ENCODE measurements at regions not wholly inside any gene's neighbourhood (a gene's known extent, or its start where the extent isn't known, plus 50 kb on each side); places are given as distances from the start of the nearest gene placed in this dataset.

DNA sequence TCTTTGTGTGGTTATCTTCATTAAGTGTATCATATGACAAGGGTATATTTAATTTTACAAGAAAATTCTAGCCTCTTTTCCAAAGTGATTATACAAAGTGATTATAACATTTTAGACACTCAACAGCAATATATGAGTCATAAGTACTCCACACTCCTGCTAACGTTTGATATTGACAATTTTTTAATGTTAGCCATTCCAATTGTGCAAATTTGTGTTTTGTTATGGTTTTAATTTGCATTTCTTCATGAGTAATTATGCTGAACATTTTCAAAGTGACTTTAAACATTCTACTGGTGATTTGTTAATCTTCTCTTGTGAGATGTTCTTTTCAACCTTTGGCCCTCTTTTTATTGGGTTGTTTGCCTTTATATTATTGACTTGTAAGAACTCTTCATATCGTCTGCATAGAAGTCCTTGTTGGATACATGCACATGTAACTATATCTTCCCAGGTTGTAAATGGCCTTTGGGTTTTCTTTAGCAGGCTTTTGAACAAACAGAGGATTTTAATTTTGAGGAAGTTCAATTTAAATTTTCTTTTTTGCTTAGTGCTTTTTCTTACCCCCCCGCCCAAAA, 771.6 kb upstream of the ZNF608 start:
- TF ChIP-seq EGR1 (IDR thresholded peaks at IDR 0.05; ENCODE audit: low read depth in 2 of 2) (no peak), GABPA (IDR thresholded peaks at IDR 0.05 in 1 of 2, conservative IDR thresholded peaks at IDR 0.05 in 1 of 2) (no peak), YY1 (IDR thresholded peaks at IDR 0.05) (no peak), TAF1 (conservative IDR thresholded peaks at IDR 0.05) (no peak), SP1 (IDR thresholded peaks at IDR 0.05) (no peak), RAD21 (IDR thresholded peaks at IDR 0.05) (no peak), FOXA2 (IDR thresholded peaks at IDR 0.05) (no peak), ZBTB33 (IDR thresholded peaks at IDR 0.05) (no peak), NR2F2 (IDR thresholded peaks at IDR 0.05) (no peak)
- TF ChIP-seq, protein P1, sequence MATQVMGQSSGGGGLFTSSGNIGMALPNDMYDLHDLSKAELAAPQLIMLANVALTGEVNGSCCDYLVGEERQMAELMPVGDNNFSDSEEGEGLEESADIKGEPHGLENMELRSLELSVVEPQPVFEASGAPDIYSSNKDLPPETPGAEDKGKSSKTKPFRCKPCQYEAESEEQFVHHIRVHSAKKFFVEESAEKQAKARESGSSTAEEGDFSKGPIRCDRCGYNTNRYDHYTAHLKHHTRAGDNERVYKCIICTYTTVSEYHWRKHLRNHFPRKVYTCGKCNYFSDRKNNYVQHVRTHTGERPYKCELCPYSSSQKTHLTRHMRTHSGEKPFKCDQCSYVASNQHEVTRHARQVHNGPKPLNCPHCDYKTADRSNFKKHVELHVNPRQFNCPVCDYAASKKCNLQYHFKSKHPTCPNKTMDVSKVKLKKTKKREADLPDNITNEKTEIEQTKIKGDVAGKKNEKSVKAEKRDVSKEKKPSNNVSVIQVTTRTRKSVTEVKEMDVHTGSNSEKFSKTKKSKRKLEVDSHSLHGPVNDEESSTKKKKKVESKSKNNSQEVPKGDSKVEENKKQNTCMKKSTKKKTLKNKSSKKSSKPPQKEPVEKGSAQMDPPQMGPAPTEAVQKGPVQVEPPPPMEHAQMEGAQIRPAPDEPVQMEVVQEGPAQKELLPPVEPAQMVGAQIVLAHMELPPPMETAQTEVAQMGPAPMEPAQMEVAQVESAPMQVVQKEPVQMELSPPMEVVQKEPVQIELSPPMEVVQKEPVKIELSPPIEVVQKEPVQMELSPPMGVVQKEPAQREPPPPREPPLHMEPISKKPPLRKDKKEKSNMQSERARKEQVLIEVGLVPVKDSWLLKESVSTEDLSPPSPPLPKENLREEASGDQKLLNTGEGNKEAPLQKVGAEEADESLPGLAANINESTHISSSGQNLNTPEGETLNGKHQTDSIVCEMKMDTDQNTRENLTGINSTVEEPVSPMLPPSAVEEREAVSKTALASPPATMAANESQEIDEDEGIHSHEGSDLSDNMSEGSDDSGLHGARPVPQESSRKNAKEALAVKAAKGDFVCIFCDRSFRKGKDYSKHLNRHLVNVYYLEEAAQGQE (IDR thresholded peaks at IDR 0.05) = no peak
- TF ChIP-seq, protein P2, sequence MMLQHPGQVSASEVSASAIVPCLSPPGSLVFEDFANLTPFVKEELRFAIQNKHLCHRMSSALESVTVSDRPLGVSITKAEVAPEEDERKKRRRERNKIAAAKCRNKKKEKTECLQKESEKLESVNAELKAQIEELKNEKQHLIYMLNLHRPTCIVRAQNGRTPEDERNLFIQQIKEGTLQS (IDR thresholded peaks at IDR 0.05) = no peak
- no peak for DNase-seq (ENCODE audit: low spot score)
- 71% methylated on average over 3 of the region's 3 CpGs for WGBS

GRCh38 chr5:125521289-125521688, 774.9 kb upstream of the ZNF608 start:
- Histone ChIP-seq H3K27ac (ENCODE audit: low read depth in 1 of 2, low read length in 2 of 2) (no peak overlapping the region), H3K36me3 (ENCODE audit: control insufficient read depth in 4 of 4, insufficient read depth in 3 of 4, low read depth in 1 of 4, low read length in 3 of 4) (no peaks in the 10 kb centered on the region), H3K4me1 (ENCODE audit: control insufficient read depth in 4 of 4, insufficient read depth in 4 of 4, low read length in 3 of 4) (no peaks in the 10 kb centered on the region), H3K4me3 (ENCODE audit: low read depth in 1 of 3, low read length in 3 of 3) (no peak overlapping the region), H3K9me3 (ENCODE audit: control insufficient read depth in 4 of 4, low read length in 3 of 4) (peaks cover 0 to 1% (median 0%) of the 10 kb centered on the region in 4 donors), H3K9ac (ENCODE audit: low read depth in 1 of 2, low read length in 2 of 2) (no peak overlapping the region), H3K27me3 (ENCODE audit: control insufficient read depth in 4 of 4, insufficient read depth in 4 of 4, low read length in 3 of 4) (no peaks in the 10 kb centered on the region)
- no peak for TF ChIP-seq EGR1 (IDR thresholded peaks at IDR 0.05; ENCODE audit: low read depth in 2 of 2)
- TF ChIP-seq RXRA (IDR thresholded peaks at IDR 0.05) = no peak
- TF ChIP-seq TAF1 (conservative IDR thresholded peaks at IDR 0.05) = no peak
- TF ChIP-seq ZBTB33 (IDR thresholded peaks at IDR 0.05) = no peak
- TF ChIP-seq, protein P1 (IDR thresholded peaks at IDR 0.05) = no peak
- TF ChIP-seq JUND (IDR thresholded peaks at IDR 0.05) = no peak
- no peak for TF ChIP-seq RAD21 (IDR thresholded peaks at IDR 0.05)
- no peak for TF ChIP-seq GABPA (IDR thresholded peaks at IDR 0.05 in 1 of 2, conservative IDR thresholded peaks at IDR 0.05 in 1 of 2)
- DNase-seq (ENCODE audit: low spot score) = no peak
- WGBS = 50% methylated on average over 1 of the region's 1 CpG

More for the DNA sequence above, 771.6 kb upstream of the ZNF608 start:
- H3K36me3 ChIP-seq (ENCODE audit: control insufficient read depth in 4 of 4, insufficient read depth in 3 of 4, low read depth in 1 of 4, low read length in 3 of 4) = no peaks in the 10 kb centered on the region
- no peaks in the 10 kb centered on the region for H3K4me1 ChIP-seq (ENCODE audit: control insufficient read depth in 4 of 4, insufficient read depth in 4 of 4, low read length in 3 of 4)
- H3K4me3 ChIP-seq (ENCODE audit: low read depth in 1 of 3, low read length in 3 of 3) = no peak overlapping the region
- H3K9me3 ChIP-seq (ENCODE audit: control insufficient read depth in 4 of 4, low read length in 3 of 4) = peaks cover 0 to 1% (median 0%) of the 10 kb centered on the region in 4 donors
- H3K27ac ChIP-seq (ENCODE audit: low read depth in 1 of 2, low read length in 2 of 2) = no peak overlapping the region
- no peaks in the 10 kb centered on the region for H3K27me3 ChIP-seq (ENCODE audit: control insufficient read depth in 4 of 4, insufficient read depth in 4 of 4, low read length in 3 of 4)
- H3K9ac ChIP-seq (ENCODE audit: low read depth in 1 of 2, low read length in 2 of 2) = no peak overlapping the region

Measured in liver (tissue), 7 donors.